OCI-LY3 (cell line): ENCODE measurements at regions not wholly inside any gene's neighbourhood (a gene's known extent, or its start where the extent isn't known, plus 50 kb on each side); places are given as distances from the start of the nearest gene placed in this dataset.

Experiments
- H2AFZ ChIP-seq: fragments of 200-600, 300-600 bp; shearing (Covaris generic); 2 replicates; pipeline ENCODE4 v1.6.0; 2014; ENCODE audit warnings: antibody characterized with exemption, low read depth, low read length
- H3K27ac ChIP-seq: fragments of 200-600, 300-600 bp; sonication (generic); 2 replicates; pipeline ENCODE4 v1.5.1; 2014; ENCODE audit warnings: mild to moderate bottlenecking, low read length, moderate library complexity, mixed read lengths
- H3K27me3 ChIP-seq: fragments of 200-600, 300-600 bp; sonication (generic); 2 replicates; pipeline ENCODE4 v1.6.1; 2014; ENCODE audit warnings: low read depth, low read length, mixed read lengths
- H3K36me3 ChIP-seq: fragments of 200-600, 300-600 bp; sonication (generic); replicated peaks from 2 replicates; pipeline ENCODE3; 2014; ENCODE audit warnings: low read depth, low read length, mixed read lengths
- H3K4me1 ChIP-seq: fragments of 300-600, 200-600 bp; sonication (generic); 2 replicates; pipeline ENCODE4 v1.6.1; 2014; ENCODE audit warnings: low read length, mixed read lengths
- H3K4me2 ChIP-seq: fragments of 200-600, 300-600 bp; sonication (generic); 2 replicates; pipeline ENCODE4 v1.6.1; 2014; ENCODE audit warnings: low read length, mixed read lengths
- H3K4me3 ChIP-seq: fragments of 300-600, 200-600 bp; sonication (generic); 2 replicates; pipeline ENCODE4 v1.5.1; 2014; ENCODE audit warnings: antibody characterized with exemption, mild to moderate bottlenecking, low read length, moderate library complexity
- H3K79me2 ChIP-seq: fragments of 300-600, 200-600 bp; shearing (Covaris generic); 2 replicates; pipeline ENCODE4 v1.6.1; 2014; ENCODE audit warnings: mild to moderate bottlenecking, low read length, mixed read lengths
- H3K9ac ChIP-seq: fragments of 300-600, 200-600 bp; shearing (Covaris generic); 2 replicates; pipeline ENCODE4 v1.6.0; 2014; ENCODE audit warnings: mild to moderate bottlenecking, low read length, moderate library complexity
- H3K9me3 ChIP-seq: fragments of 200-600, 300-600 bp; shearing (Covaris generic); 2 replicates; pipeline ENCODE4 v1.6.1; 2014; ENCODE audit warnings: low read length, mixed read lengths; ENCODE audit not compliant: insufficient read depth
- H4K20me1 ChIP-seq: fragments of 200-600, 300-600 bp; sonication (generic); 2 replicates; pipeline ENCODE4 v1.6.1; 2016; ENCODE audit warnings: low read length, mixed read lengths; ENCODE audit not compliant: insufficient read depth
- CTCF ChIP-seq: fragments of 200-600, 300-600 bp; sonication (generic); IDR thresholded peaks from 2 replicates; pipeline ENCODE4 v1.5.1; 2014; ENCODE audit warnings: antibody characterized with exemption, low read length, low read depth
- EZH2phosphoT487 ChIP-seq: fragments of 200-600 bp; shearing (Covaris generic); IDR thresholded peaks from 2 replicates; pipeline ENCODE4 v1.6.1; 2018; ENCODE audit warnings: antibody characterized with exemption, mixed run types, low read depth

- no peaks in the 10 kb centered on the region for H3K79me2 ChIP-seq
- TF ChIP-seq EZH2phosphoT487 (no peak), CTCF (no peak)
- H3K9me3 ChIP-seq: no peaks in the 10 kb centered on the region
- H3K27me3 ChIP-seq: no peaks in the 10 kb centered on the region
- no peak overlapping the region for H3K9ac ChIP-seq
- H3K4me2 ChIP-seq: no peak overlapping the region
- H3K27ac ChIP-seq: no peak overlapping the region
- H3K4me1 ChIP-seq: no peaks in the 10 kb centered on the region
- H3K4me3 ChIP-seq: no peak overlapping the region
- no peaks in the 10 kb centered on the region for H4K20me1 ChIP-seq
- H2AFZ ChIP-seq: no peak overlapping the region
- no peaks in the 10 kb centered on the region for H3K36me3 ChIP-seq
These were observed 132.3 kb downstream of the CSNK2A3 start for GRCh38 chr11:11220786-11221185.

- Histone ChIP-seq H3K9ac (no peak overlapping the region), H3K36me3 (no peaks in the 10 kb centered on the region), H4K20me1 (no peaks in the 10 kb centered on the region), H3K27ac (no peak overlapping the region), H3K4me3 (no peak overlapping the region), H3K4me2 (no peak overlapping the region), H3K79me2 (no peaks in the 10 kb centered on the region), H2AFZ (no peak overlapping the region), H3K9me3 (no peaks in the 10 kb centered on the region), H3K4me1 (no peaks in the 10 kb centered on the region), H3K27me3 (0 out of 2 replicates have a peak, but pooled peaks cover 6% of the 10 kb centered on the region)
- TF ChIP-seq CTCF: no peak
- TF ChIP-seq EZH2phosphoT487: no peak
These were observed 134.4 kb downstream of the CSNK2A3 start for GRCh38 chr11:11218629-11218986.

GRCh38 chr11:11217929-11218628 lies 135.0 kb downstream of the CSNK2A3 start:
- no peaks in the 10 kb centered on the region for H4K20me1 ChIP-seq
- no peaks in the 10 kb centered on the region for H3K9me3 ChIP-seq
- H3K27me3 ChIP-seq: 0 out of 2 replicates have a peak, but pooled peaks cover 6% of the 10 kb centered on the region
- H3K79me2 ChIP-seq: no peaks in the 10 kb centered on the region
- TF ChIP-seq EZH2phosphoT487 (no peak), CTCF (no peak)
- no peak overlapping the region for H3K9ac ChIP-seq
- no peak overlapping the region for H3K4me3 ChIP-seq
- no peak overlapping the region for H2AFZ ChIP-seq
- no peaks in the 10 kb centered on the region for H3K4me1 ChIP-seq
- no peak overlapping the region for H3K27ac ChIP-seq
- no peak overlapping the region for H3K4me2 ChIP-seq
- no peaks in the 10 kb centered on the region for H3K36me3 ChIP-seq

GRCh38 chr11:11217289-11217928 lies 135.6 kb downstream of the CSNK2A3 start:
- Histone ChIP-seq H3K4me3 (no peak overlapping the region), H3K27ac (no peak overlapping the region), H3K9ac (no peak overlapping the region), H3K79me2 (no peaks in the 10 kb centered on the region), H3K27me3 (0 out of 2 replicates have a peak, but pooled peaks cover 6% of the 10 kb centered on the region), H4K20me1 (no peaks in the 10 kb centered on the region), H3K4me2 (no peak overlapping the region), H2AFZ (no peak overlapping the region), H3K36me3 (no peaks in the 10 kb centered on the region), H3K4me1 (no peaks in the 10 kb centered on the region), H3K9me3 (no peaks in the 10 kb centered on the region)
- TF ChIP-seq EZH2phosphoT487 (no peak), CTCF (no peak)
